ENCODE measurements at regions not wholly inside any gene's neighbourhood (a gene's known extent, or its start where the extent isn't known, plus 50 kb on each side); places are given as distances from the start of the nearest gene placed in this dataset.
A peak's percentile ranks its signal among the peaks of the same experiment; 100 is the strongest.

DNA sequence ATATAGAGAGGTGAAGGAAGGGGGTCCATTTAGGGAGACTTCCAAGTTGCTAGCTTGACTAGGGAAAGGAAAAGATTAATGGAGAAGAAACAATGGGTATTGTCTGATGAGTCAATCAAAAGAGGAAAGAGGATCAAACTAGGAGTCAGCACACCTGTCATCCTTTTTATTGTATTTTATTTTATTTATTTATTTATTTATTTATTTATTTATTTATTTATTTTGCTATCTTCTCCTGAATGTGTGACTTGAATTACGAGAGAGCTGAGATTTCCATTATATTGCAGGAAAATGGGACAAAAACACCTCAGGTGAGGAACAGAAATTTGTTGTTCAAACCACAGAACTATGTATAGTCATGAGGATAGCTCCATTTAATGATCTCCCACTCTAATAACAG, 58.9 kb downstream of the NUDT11 start:
- no peak for DNase-seq
- Histone ChIP-seq H3K18ac (ENCODE audit: low read depth in 1 of 2, low read length in 2 of 2) (no peak overlapping the region), H3K4ac (ENCODE audit: low read depth in 1 of 2, low read length in 2 of 2) (no peak overlapping the region), H3K9me3 (ENCODE audit: control insufficient read depth, low read length) (no peaks in the 10 kb centered on the region), H2AK5ac (ENCODE audit: low read length, severe bottlenecking) (no peak overlapping the region), H3K9ac (ENCODE audit: low read length) (no peak overlapping the region), H3K4me2 (ENCODE audit: low read length, poor library complexity, severe bottlenecking) (no peak overlapping the region), H2AFZ (ENCODE audit: low read depth, low read length) (no peak overlapping the region), H2BK120ac (ENCODE audit: low read depth, low read length) (no peak overlapping the region), H3K79me1 (replicated peaks; ENCODE audit: low read length, poor library complexity, severe bottlenecking) (no peaks in the 10 kb centered on the region), H3K27me3 (ENCODE audit: control insufficient read depth in 1 of 2, insufficient read depth in 1 of 2, low read length in 2 of 2) (peaks cover 0 to 28% of the 10 kb centered on the region in 2 experiments), H2BK5ac (ENCODE audit: low read depth, low read length, poor library complexity, severe bottlenecking) (no peak overlapping the region), H4K8ac (ENCODE audit: low read length) (no peak overlapping the region), H4K91ac (ENCODE audit: low read length) (no peak overlapping the region), H3K27ac (ENCODE audit: low read length, poor library complexity, severe bottlenecking) (no peak overlapping the region), H3K4me1 (ENCODE audit: control insufficient read depth, insufficient read depth, low read depth, low read length) (no peaks in the 10 kb centered on the region), H3K4me3 (ENCODE audit: insufficient read depth in 1 of 2, low read depth in 1 of 2, low read length in 2 of 2) (no peak overlapping the region), H2BK15ac (ENCODE audit: low read depth, poor library complexity, severe bottlenecking) (no peak overlapping the region), H2BK12ac (ENCODE audit: low read length in 2 of 2) (no peak overlapping the region), H3K23ac (ENCODE audit: low read length in 2 of 2) (no peak overlapping the region), H3K14ac (ENCODE audit: low read length in 2 of 2) (no peak overlapping the region), H3K36me3 (ENCODE audit: control insufficient read depth in 1 of 2, insufficient read depth in 2 of 2, low read depth in 1 of 2, low read length in 2 of 2) (no peaks in the 10 kb centered on the region)
- WGBS, result no CpG with 5 or more reads among the region's 1 CpG

DNA sequence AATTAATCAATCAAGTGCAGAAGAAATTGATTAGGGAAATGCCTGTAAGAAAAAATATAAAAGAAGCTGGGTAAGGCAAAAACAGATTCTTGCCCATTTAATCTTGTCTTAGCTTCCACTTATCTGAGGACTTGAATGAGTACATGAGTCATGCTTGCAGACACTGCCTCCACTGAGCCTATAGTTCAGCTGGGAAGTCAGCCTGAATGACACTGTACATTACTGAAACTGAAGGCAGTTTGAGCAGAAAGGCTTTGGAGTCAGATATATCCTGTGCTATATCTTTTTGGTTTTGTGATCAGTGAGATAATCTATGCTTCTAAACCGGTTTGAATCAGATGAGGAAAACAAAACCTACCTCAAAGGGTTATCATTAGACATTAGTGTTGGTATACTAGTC, 61.3 kb downstream of the NUDT11 start:
- no peak overlapping the region for H2AK5ac ChIP-seq (ENCODE audit: low read length, severe bottlenecking)
- H4K8ac ChIP-seq (ENCODE audit: low read length), result no peak overlapping the region
- no peak overlapping the region for H3K9ac ChIP-seq (ENCODE audit: low read length)
- peaks cover 0 to 24% of the 10 kb centered on the region in 2 experiments for H3K27me3 ChIP-seq (ENCODE audit: control insufficient read depth in 1 of 2, insufficient read depth in 1 of 2, low read length in 2 of 2)
- H3K14ac ChIP-seq (ENCODE audit: low read length in 2 of 2), result no peak overlapping the region
- no peaks in the 10 kb centered on the region for H3K9me3 ChIP-seq (ENCODE audit: control insufficient read depth, low read length)
- no peak overlapping the region for H2BK12ac ChIP-seq (ENCODE audit: low read length in 2 of 2)
- no peak overlapping the region for H3K23ac ChIP-seq (ENCODE audit: low read length in 2 of 2)
- H3K36me3 ChIP-seq (ENCODE audit: control insufficient read depth in 1 of 2, insufficient read depth in 2 of 2, low read depth in 1 of 2, low read length in 2 of 2), result no peaks in the 10 kb centered on the region
- H2AFZ ChIP-seq (ENCODE audit: low read depth, low read length), result no peak overlapping the region
- peak; percentile 0 for DNase-seq
- H3K27ac ChIP-seq (ENCODE audit: low read length, poor library complexity, severe bottlenecking), result no peak overlapping the region
- no peak overlapping the region for H4K91ac ChIP-seq (ENCODE audit: low read length)
- no peak overlapping the region for H2BK15ac ChIP-seq (ENCODE audit: low read depth, poor library complexity, severe bottlenecking)
- no peak overlapping the region for H3K4me2 ChIP-seq (ENCODE audit: low read length, poor library complexity, severe bottlenecking)
- no peak overlapping the region for H2BK5ac ChIP-seq (ENCODE audit: low read depth, low read length, poor library complexity, severe bottlenecking)
- no peaks in the 10 kb centered on the region for H3K79me1 ChIP-seq (replicated peaks; ENCODE audit: low read length, poor library complexity, severe bottlenecking)
- no peak overlapping the region for H3K18ac ChIP-seq (ENCODE audit: low read depth in 1 of 2, low read length in 2 of 2)
- no peak overlapping the region for H3K4me3 ChIP-seq (ENCODE audit: insufficient read depth in 1 of 2, low read depth in 1 of 2, low read length in 2 of 2)
- H3K4ac ChIP-seq (ENCODE audit: low read depth in 1 of 2, low read length in 2 of 2), result no peak overlapping the region
- H3K4me1 ChIP-seq (ENCODE audit: control insufficient read depth, insufficient read depth, low read depth, low read length), result no peaks in the 10 kb centered on the region
- no CpG with 5 or more reads among the region's 1 CpG for WGBS
- no peak overlapping the region for H2BK120ac ChIP-seq (ENCODE audit: low read depth, low read length)

GRCh38 chrX:51421972-51422597, 74.3 kb downstream of the NUDT11 start:
- DNase-seq, result no peak
- Histone ChIP-seq H3K9me3 (ENCODE audit: control insufficient read depth, low read length) (no peaks in the 10 kb centered on the region), H2BK5ac (ENCODE audit: low read depth, low read length, poor library complexity, severe bottlenecking) (no peak overlapping the region), H4K91ac (ENCODE audit: low read length) (no peak overlapping the region), H2AK5ac (ENCODE audit: low read length, severe bottlenecking) (no peak overlapping the region), H2BK12ac (ENCODE audit: low read length in 2 of 2) (no peak overlapping the region), H3K27ac (ENCODE audit: low read length, poor library complexity, severe bottlenecking) (no peak overlapping the region), H3K18ac (ENCODE audit: low read depth in 1 of 2, low read length in 2 of 2) (no peak overlapping the region), H2BK15ac (ENCODE audit: low read depth, poor library complexity, severe bottlenecking) (no peak overlapping the region), H3K4ac (ENCODE audit: low read depth in 1 of 2, low read length in 2 of 2) (no peak overlapping the region), H3K79me1 (replicated peaks; ENCODE audit: low read length, poor library complexity, severe bottlenecking) (no peaks in the 10 kb centered on the region), H3K36me3 (ENCODE audit: control insufficient read depth in 1 of 2, insufficient read depth in 2 of 2, low read depth in 1 of 2, low read length in 2 of 2) (no peaks in the 10 kb centered on the region), H2BK120ac (ENCODE audit: low read depth, low read length) (no peak overlapping the region), H3K4me2 (ENCODE audit: low read length, poor library complexity, severe bottlenecking) (no peak overlapping the region), H3K27me3 (ENCODE audit: control insufficient read depth in 1 of 2, insufficient read depth in 1 of 2, low read length in 2 of 2) (peaks cover 0 to 14% of the 10 kb centered on the region in 2 experiments), H3K9ac (ENCODE audit: low read length) (no peak overlapping the region), H2AFZ (ENCODE audit: low read depth, low read length) (no peak overlapping the region), H3K4me3 (ENCODE audit: insufficient read depth in 1 of 2, low read depth in 1 of 2, low read length in 2 of 2) (no peak overlapping the region), H3K14ac (ENCODE audit: low read length in 2 of 2) (no peak overlapping the region), H4K8ac (ENCODE audit: low read length) (no peak overlapping the region), H3K4me1 (ENCODE audit: control insufficient read depth, insufficient read depth, low read depth, low read length) (no peaks in the 10 kb centered on the region), H3K23ac (ENCODE audit: low read length in 2 of 2) (no peak overlapping the region)
- no CpG with 5 or more reads among the region's 4 CpGs for WGBS

- Histone ChIP-seq H3K4ac (ENCODE audit: low read depth in 1 of 2, low read length in 2 of 2) (no peak overlapping the region), H4K91ac (ENCODE audit: low read length) (no peak overlapping the region), H3K4me2 (ENCODE audit: low read length, poor library complexity, severe bottlenecking) (no peak overlapping the region), H3K9ac (ENCODE audit: low read length) (no peak overlapping the region), H3K9me3 (ENCODE audit: control insufficient read depth, low read length) (no peaks in the 10 kb centered on the region), H2AK5ac (ENCODE audit: low read length, severe bottlenecking) (no peak overlapping the region), H3K4me1 (ENCODE audit: control insufficient read depth, insufficient read depth, low read depth, low read length) (no peaks in the 10 kb centered on the region), H2BK12ac (ENCODE audit: low read length in 2 of 2) (no peak overlapping the region), H3K4me3 (ENCODE audit: insufficient read depth in 1 of 2, low read depth in 1 of 2, low read length in 2 of 2) (no peak overlapping the region), H3K23ac (ENCODE audit: low read length in 2 of 2) (no peak overlapping the region), H2BK120ac (ENCODE audit: low read depth, low read length) (no peak overlapping the region), H3K18ac (ENCODE audit: low read depth in 1 of 2, low read length in 2 of 2) (no peak overlapping the region), H3K79me1 (replicated peaks; ENCODE audit: low read length, poor library complexity, severe bottlenecking) (no peaks in the 10 kb centered on the region), H4K8ac (ENCODE audit: low read length) (no peak overlapping the region), H2BK5ac (ENCODE audit: low read depth, low read length, poor library complexity, severe bottlenecking) (no peak overlapping the region), H2BK15ac (ENCODE audit: low read depth, poor library complexity, severe bottlenecking) (no peak overlapping the region), H3K36me3 (ENCODE audit: control insufficient read depth in 1 of 2, insufficient read depth in 2 of 2, low read depth in 1 of 2, low read length in 2 of 2) (no peaks in the 10 kb centered on the region), H2AFZ (ENCODE audit: low read depth, low read length) (no peak overlapping the region), H3K27ac (ENCODE audit: low read length, poor library complexity, severe bottlenecking) (no peak overlapping the region), H3K27me3 (ENCODE audit: control insufficient read depth in 1 of 2, insufficient read depth in 1 of 2, low read length in 2 of 2) (peaks cover 0 to 14% of the 10 kb centered on the region in 2 experiments), H3K14ac (ENCODE audit: low read length in 2 of 2) (no peak overlapping the region)
- DNase-seq, result peak; percentile 18
- 4% methylated on average over 5 of the region's 5 CpGs for WGBS
Observed at GRCh38 chrX:51420610-51421009, 75.8 kb downstream of the NUDT11 start.

Data from mesenchymal stem cell (in vitro differentiated cells and primary cell).